Liver (tissue), 3 donors: ENCODE measurements at regions not wholly inside any gene's neighbourhood (a gene's known extent, or its start where the extent isn't known, plus 50 kb on each side); places are given as distances from the start of the nearest gene placed in this dataset.

Source experiments
- EGR1 ChIP-seq, 2 donors: IDR thresholded peaks; 2 replicates each; pipeline ENCODE4 v1.6.1; 2016 to 2018; ENCODE audit warnings: antibody characterized with exemption in 2 of 2, low read depth in 2 of 2
- FOXA1 ChIP-seq: IDR thresholded peaks from 2 replicates; pipeline ENCODE4 v1.6.1; 2016; ENCODE audit warnings: antibody characterized with exemption
- GABPA ChIP-seq, 2 donors: IDR thresholded peaks in 1 of 2; conservative IDR thresholded peaks in 1 of 2; 2 replicates each; pipeline ENCODE4 v1.6.1; 2016; ENCODE audit warnings: antibody characterized with exemption in 2 of 2, mild to moderate bottlenecking in 1 of 2, moderate library complexity in 1 of 2
- JUND ChIP-seq, 2 donors: IDR thresholded peaks; 2 replicates each; pipeline ENCODE4 v1.6.1; 2016; ENCODE audit warnings: antibody characterized with exemption in 2 of 2
- NR2F2 ChIP-seq: IDR thresholded peaks from 2 replicates; pipeline ENCODE4 v1.6.1; 2016; ENCODE audit warnings: antibody characterized with exemption
- RAD21 ChIP-seq, 2 donors: IDR thresholded peaks; 2 replicates each; pipeline ENCODE4 v1.6.1; 2016; ENCODE audit warnings: antibody characterized with exemption in 2 of 2, mild to moderate bottlenecking in 2 of 2
- SP1 ChIP-seq: IDR thresholded peaks from 2 replicates; pipeline ENCODE4 v1.6.1; 2018; ENCODE audit warnings: antibody characterized with exemption, mild to moderate bottlenecking
- TAF1 ChIP-seq: conservative IDR thresholded peaks from 2 replicates; pipeline ENCODE4 v1.6.1; 2016; ENCODE audit warnings: antibody characterized with exemption, mild to moderate bottlenecking
- YY1 ChIP-seq: IDR thresholded peaks from 2 replicates; pipeline ENCODE4 v1.6.1; 2016; ENCODE audit warnings: antibody characterized with exemption, mild to moderate bottlenecking
- TF ChIP-seq, protein P1 (sequence below): fragments of 150-350 bp; IDR thresholded peaks from 2 replicates; pipeline ENCODE4 v1.5.1; 2017; ENCODE audit warnings: improper control_type of control experiment, low read depth, low read length; ENCODE audit not compliant: missing input control
- TF ChIP-seq, protein P2 (sequence below): IDR thresholded peaks from 2 replicates; pipeline ENCODE4 v1.6.1; 2016; ENCODE audit warnings: antibody characterized with exemption, mild to moderate bottlenecking
- TF ChIP-seq, protein P3 (sequence below): IDR thresholded peaks from 2 replicates; pipeline ENCODE4 v1.6.1; 2016; ENCODE audit warnings: antibody characterized with exemption
- TF ChIP-seq, protein P4 (sequence below): IDR thresholded peaks from 2 replicates; pipeline ENCODE4 v1.6.1; 2016; ENCODE audit warnings: antibody characterized with exemption
- TF ChIP-seq, protein P5 (sequence below): IDR thresholded peaks from 2 replicates; pipeline ENCODE4 v1.6.1; 2016; ENCODE audit warnings: antibody characterized with exemption
- donor health status: healthy.
- donor health status: healthy.

DNA sequence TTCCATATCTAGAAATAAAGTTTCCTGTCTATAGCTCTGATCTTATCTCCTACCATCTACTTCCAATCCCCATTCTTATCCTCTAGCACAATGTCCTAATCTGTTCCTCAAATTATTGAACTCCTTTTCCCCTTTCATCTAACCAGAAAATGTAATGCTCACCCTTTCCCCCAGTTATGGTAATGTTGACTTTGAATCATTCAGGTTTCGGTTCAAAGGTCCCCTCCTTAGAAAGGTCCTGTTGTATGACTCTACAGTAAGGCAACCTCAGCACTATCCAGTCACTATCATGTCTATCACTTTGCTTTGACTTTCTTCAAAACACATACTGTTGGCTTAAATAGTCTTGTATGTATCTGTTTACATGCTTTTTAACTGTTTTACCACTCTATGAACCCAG, 264.2 kb upstream of the PCDH15 start:
- TF ChIP-seq FOXA1, result no peak
- TF ChIP-seq, protein P1, sequence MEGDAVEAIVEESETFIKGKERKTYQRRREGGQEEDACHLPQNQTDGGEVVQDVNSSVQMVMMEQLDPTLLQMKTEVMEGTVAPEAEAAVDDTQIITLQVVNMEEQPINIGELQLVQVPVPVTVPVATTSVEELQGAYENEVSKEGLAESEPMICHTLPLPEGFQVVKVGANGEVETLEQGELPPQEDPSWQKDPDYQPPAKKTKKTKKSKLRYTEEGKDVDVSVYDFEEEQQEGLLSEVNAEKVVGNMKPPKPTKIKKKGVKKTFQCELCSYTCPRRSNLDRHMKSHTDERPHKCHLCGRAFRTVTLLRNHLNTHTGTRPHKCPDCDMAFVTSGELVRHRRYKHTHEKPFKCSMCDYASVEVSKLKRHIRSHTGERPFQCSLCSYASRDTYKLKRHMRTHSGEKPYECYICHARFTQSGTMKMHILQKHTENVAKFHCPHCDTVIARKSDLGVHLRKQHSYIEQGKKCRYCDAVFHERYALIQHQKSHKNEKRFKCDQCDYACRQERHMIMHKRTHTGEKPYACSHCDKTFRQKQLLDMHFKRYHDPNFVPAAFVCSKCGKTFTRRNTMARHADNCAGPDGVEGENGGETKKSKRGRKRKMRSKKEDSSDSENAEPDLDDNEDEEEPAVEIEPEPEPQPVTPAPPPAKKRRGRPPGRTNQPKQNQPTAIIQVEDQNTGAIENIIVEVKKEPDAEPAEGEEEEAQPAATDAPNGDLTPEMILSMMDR, result no peak
- TF ChIP-seq TAF1, result no peak
- TF ChIP-seq, protein P2, sequence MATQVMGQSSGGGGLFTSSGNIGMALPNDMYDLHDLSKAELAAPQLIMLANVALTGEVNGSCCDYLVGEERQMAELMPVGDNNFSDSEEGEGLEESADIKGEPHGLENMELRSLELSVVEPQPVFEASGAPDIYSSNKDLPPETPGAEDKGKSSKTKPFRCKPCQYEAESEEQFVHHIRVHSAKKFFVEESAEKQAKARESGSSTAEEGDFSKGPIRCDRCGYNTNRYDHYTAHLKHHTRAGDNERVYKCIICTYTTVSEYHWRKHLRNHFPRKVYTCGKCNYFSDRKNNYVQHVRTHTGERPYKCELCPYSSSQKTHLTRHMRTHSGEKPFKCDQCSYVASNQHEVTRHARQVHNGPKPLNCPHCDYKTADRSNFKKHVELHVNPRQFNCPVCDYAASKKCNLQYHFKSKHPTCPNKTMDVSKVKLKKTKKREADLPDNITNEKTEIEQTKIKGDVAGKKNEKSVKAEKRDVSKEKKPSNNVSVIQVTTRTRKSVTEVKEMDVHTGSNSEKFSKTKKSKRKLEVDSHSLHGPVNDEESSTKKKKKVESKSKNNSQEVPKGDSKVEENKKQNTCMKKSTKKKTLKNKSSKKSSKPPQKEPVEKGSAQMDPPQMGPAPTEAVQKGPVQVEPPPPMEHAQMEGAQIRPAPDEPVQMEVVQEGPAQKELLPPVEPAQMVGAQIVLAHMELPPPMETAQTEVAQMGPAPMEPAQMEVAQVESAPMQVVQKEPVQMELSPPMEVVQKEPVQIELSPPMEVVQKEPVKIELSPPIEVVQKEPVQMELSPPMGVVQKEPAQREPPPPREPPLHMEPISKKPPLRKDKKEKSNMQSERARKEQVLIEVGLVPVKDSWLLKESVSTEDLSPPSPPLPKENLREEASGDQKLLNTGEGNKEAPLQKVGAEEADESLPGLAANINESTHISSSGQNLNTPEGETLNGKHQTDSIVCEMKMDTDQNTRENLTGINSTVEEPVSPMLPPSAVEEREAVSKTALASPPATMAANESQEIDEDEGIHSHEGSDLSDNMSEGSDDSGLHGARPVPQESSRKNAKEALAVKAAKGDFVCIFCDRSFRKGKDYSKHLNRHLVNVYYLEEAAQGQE, result no peak
- TF ChIP-seq GABPA (IDR thresholded peaks at IDR 0.05 in 1 of 2, conservative IDR thresholded peaks at IDR 0.05 in 1 of 2), result no peak
- TF ChIP-seq SP1, result no peak
- no peak for TF ChIP-seq EGR1 (IDR thresholded peaks at IDR 0.05; ENCODE audit: low read depth in 2 of 2)
- TF ChIP-seq, protein P3, sequence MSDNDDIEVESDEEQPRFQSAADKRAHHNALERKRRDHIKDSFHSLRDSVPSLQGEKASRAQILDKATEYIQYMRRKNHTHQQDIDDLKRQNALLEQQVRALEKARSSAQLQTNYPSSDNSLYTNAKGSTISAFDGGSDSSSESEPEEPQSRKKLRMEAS, result no peak
- no peak for TF ChIP-seq JUND (IDR thresholded peaks at IDR 0.05)
- TF ChIP-seq NR2F2, result no peak
- no peak for TF ChIP-seq YY1
- no peak for TF ChIP-seq RAD21 (IDR thresholded peaks at IDR 0.05)
- TF ChIP-seq, protein P4, sequence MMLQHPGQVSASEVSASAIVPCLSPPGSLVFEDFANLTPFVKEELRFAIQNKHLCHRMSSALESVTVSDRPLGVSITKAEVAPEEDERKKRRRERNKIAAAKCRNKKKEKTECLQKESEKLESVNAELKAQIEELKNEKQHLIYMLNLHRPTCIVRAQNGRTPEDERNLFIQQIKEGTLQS, result no peak
- TF ChIP-seq, protein P5, sequence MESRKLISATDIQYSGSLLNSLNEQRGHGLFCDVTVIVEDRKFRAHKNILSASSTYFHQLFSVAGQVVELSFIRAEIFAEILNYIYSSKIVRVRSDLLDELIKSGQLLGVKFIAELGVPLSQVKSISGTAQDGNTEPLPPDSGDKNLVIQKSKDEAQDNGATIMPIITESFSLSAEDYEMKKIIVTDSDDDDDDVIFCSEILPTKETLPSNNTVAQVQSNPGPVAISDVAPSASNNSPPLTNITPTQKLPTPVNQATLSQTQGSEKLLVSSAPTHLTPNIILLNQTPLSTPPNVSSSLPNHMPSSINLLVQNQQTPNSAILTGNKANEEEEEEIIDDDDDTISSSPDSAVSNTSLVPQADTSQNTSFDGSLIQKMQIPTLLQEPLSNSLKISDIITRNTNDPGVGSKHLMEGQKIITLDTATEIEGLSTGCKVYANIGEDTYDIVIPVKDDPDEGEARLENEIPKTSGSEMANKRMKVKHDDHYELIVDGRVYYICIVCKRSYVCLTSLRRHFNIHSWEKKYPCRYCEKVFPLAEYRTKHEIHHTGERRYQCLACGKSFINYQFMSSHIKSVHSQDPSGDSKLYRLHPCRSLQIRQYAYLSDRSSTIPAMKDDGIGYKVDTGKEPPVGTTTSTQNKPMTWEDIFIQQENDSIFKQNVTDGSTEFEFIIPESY, result no peak
